Right lobe of liver (tissue), 6 donors: ENCODE measurements at regions not wholly inside any gene's neighbourhood (a gene's known extent, or its start where the extent isn't known, plus 50 kb on each side); places are given as distances from the start of the nearest gene placed in this dataset.

Source experiments
- ATAC-seq, 4 donors: fragments of 200-7000 bp; cut with Tn5 transposase; one replicate each; pipeline ENCODE4 v1.9.1; 2020; ENCODE audit warnings: mild to moderate bottlenecking in 4 of 4, moderate library complexity in 4 of 4
- DNase-seq, 3 donors: peaks; one replicate each; pipeline ENCODE4 v3.0.0-alpha.2; 2020
- H3K27ac ChIP-seq, 3 donors: fragments of 200-600 bp; one replicate each; pipeline ENCODE4 v1.8.0; 2022
- H3K27me3 ChIP-seq, 2 donors: fragments of 200-600 bp; one replicate each; pipeline ENCODE4 v1.8.0; 2022
- H3K36me3 ChIP-seq, 4 donors: fragments of 200-600 bp; sonication (generic) in 1 of 4; one replicate each; pipeline versions ENCODE4 v1.5.1 to v1.8.0; 2017 to 2022; ENCODE audit warnings: control low read depth in 1 of 4
- H3K4me1 ChIP-seq, 4 donors: fragments of 200-600 bp; sonication (generic) in 1 of 4; one replicate each; pipeline versions ENCODE4 v1.5.1 to v1.8.0; 2017 to 2022; ENCODE audit warnings: control low read depth in 1 of 4
- H3K4me3 ChIP-seq, 3 donors: fragments of 200-600 bp; one replicate each; pipeline ENCODE4 v1.8.0; 2022
- H3K9me3 ChIP-seq, 4 donors: fragments of 200-600 bp; sonication (generic) in 1 of 4; one replicate each; pipeline versions ENCODE4 v1.5.1 to v1.8.0; 2017 to 2022; ENCODE audit warnings: control low read depth in 1 of 4
- POLR2A ChIP-seq: fragments of 450-650 bp; IDR thresholded peaks from one replicate; pipeline ENCODE4 v1.6.1; 2017; ENCODE audit warnings: antibody characterized with exemption, mild to moderate bottlenecking
- WGBS: methylation state at CpG from one replicate; pipeline ENCODE4 v1.1.6; 2018; ENCODE audit warnings: low coverage, low lambda C conversion rate; ENCODE audit not compliant: insufficient coverage; ENCODE audit errors: missing lambda C conversion rate; 5-methylcytosine and 5-hydroxymethylcytosine counted together
- intact Hi-C, 2 donors: fragments of 100-400 bp; cut with DNase I; formaldehyde crosslinking; loops; one replicate each; pipeline versions ENCODE4 v1.11.2 to v1.14.1; 2022
- TF ChIP-seq, protein P1 (sequence below), 4 donors: fragments of 200-600 bp in 3 of 4; fragments of 450-650 bp in 1 of 4; IDR thresholded peaks; one replicate each; pipeline versions ENCODE4 v1.5.1 to v1.8.0; 2016 to 2022; ENCODE audit warnings: antibody characterized with exemption in 4 of 4, mild to moderate bottlenecking in 2 of 4
- donor health status: DM: no; HTN: yes; CAD: no.
- donor health status: DM: no; HTN: no; CAD: no.
- donor health status: DM: no; HTN: no; CAD: no.
- donor health status: DM: no; HTN: yes; CAD: no.
- donor health status: DM: no; HTN: yes; CAD: no.

GRCh38 chr11:109789901-109790300 lies 303.3 kb upstream of the ZC3H12C start:
- H3K4me3 ChIP-seq = no peak overlapping the region
- H3K36me3 ChIP-seq = no peaks in the 10 kb centered on the region
- no peaks in the 10 kb centered on the region for H3K27me3 ChIP-seq
- no peak for TF ChIP-seq POLR2A
- TF ChIP-seq, protein P1, sequence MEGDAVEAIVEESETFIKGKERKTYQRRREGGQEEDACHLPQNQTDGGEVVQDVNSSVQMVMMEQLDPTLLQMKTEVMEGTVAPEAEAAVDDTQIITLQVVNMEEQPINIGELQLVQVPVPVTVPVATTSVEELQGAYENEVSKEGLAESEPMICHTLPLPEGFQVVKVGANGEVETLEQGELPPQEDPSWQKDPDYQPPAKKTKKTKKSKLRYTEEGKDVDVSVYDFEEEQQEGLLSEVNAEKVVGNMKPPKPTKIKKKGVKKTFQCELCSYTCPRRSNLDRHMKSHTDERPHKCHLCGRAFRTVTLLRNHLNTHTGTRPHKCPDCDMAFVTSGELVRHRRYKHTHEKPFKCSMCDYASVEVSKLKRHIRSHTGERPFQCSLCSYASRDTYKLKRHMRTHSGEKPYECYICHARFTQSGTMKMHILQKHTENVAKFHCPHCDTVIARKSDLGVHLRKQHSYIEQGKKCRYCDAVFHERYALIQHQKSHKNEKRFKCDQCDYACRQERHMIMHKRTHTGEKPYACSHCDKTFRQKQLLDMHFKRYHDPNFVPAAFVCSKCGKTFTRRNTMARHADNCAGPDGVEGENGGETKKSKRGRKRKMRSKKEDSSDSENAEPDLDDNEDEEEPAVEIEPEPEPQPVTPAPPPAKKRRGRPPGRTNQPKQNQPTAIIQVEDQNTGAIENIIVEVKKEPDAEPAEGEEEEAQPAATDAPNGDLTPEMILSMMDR (IDR thresholded peaks at IDR 0.05) = no peak
- H3K9me3 ChIP-seq = no peaks in the 10 kb centered on the region
- H3K27ac ChIP-seq = no peak overlapping the region
- 31% methylated on average over 1 of the region's 1 CpG for WGBS
- no peaks in the 10 kb centered on the region for H3K4me1 ChIP-seq
- ATAC-seq = no peak
- no peak for DNase-seq
- intact Hi-C loops = no loop called here

GRCh38 chr11:109791337-109791736 lies 301.9 kb upstream of the ZC3H12C start:
- H3K27me3 ChIP-seq = no peaks in the 10 kb centered on the region
- DNase-seq (no peak), ATAC-seq (peak in 1 of 4 donors; percentile 24)
- H3K4me1 ChIP-seq = no peaks in the 10 kb centered on the region
- no peaks in the 10 kb centered on the region for H3K36me3 ChIP-seq
- H3K4me3 ChIP-seq = no peak overlapping the region
- intact Hi-C loops = no loop called here
- WGBS = 68% methylated on average over 2 of the region's 2 CpGs
- TF ChIP-seq, protein P1 (IDR thresholded peaks at IDR 0.05) = no peak
- TF ChIP-seq POLR2A = no peak
- no peak overlapping the region for H3K27ac ChIP-seq
- H3K9me3 ChIP-seq = no peaks in the 10 kb centered on the region

- Histone ChIP-seq H3K36me3 (no peaks in the 10 kb centered on the region), H3K9me3 (no peaks in the 10 kb centered on the region), H3K27ac (no peak overlapping the region), H3K4me3 (no peak overlapping the region), H3K27me3 (no peaks in the 10 kb centered on the region), H3K4me1 (no peaks in the 10 kb centered on the region)
- WGBS = 80% methylated on average over 3 of the region's 3 CpGs
- intact Hi-C loops = no loop called here
- DNase-seq = no peak
- ATAC-seq = no peak
- TF ChIP-seq, protein P1 (IDR thresholded peaks at IDR 0.05) = no peak
- no peak for TF ChIP-seq POLR2A
Observed at GRCh38 chr11:109794501-109794900, 298.7 kb upstream of the ZC3H12C start.

DNA sequence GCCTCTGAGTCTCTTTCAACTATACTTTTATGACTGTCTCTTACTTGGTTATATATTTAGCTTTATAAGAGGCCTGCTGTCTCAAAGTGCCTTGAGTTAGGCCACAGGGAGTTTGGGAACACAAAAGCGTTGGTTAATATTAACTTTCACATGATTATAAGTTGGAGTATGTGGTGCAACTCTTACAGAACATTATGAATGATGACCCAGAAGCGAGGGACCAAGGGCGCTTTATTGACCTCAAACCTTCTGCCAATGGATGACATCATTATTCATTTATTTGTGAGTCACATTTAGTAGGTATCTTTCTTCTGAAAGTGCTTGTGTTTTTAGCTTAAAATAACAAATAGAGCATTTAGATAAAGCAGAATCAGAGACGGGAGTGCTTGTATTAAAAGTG lies 298.0 kb upstream of the ZC3H12C start:
- DNase-seq (no peak), ATAC-seq (peak in 1 of 4 donors; percentile 83)
- Histone ChIP-seq H3K36me3 (no peaks in the 10 kb centered on the region), H3K4me1 (no peaks in the 10 kb centered on the region), H3K27ac (no peak overlapping the region), H3K4me3 (no peak overlapping the region), H3K9me3 (no peaks in the 10 kb centered on the region), H3K27me3 (no peaks in the 10 kb centered on the region)
- WGBS = 48% methylated on average over 4 of the region's 4 CpGs
- TF ChIP-seq, protein P1 (IDR thresholded peaks at IDR 0.05) = no peak
- no peak for TF ChIP-seq POLR2A
- intact Hi-C loops = no loop called here

DNA sequence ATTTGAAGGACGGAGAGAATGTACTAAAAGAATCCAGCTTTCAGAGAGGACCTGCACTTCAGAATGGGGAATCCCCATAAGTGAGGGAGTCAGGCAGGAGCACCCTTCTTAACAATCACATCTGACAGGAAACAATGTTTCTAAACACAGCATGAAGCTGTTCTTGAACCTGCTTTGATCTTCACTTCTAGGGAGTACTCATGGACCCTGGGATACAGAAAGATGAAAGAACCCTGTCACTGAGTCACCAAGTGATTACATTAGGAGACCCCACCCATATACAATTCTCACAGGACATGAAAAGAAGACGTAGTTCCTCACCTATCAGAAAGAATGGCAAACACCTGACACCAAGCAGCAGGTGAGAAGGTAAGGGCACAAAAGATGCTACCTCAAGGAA lies 296.9 kb upstream of the ZC3H12C start:
- ATAC-seq (no peak), DNase-seq (no peak)
- TF ChIP-seq, protein P1 (IDR thresholded peaks at IDR 0.05) = no peak
- no peak for TF ChIP-seq POLR2A
- intact Hi-C loops = no loop called here
- 56% methylated on average over 2 of the region's 2 CpGs for WGBS
- Histone ChIP-seq H3K4me1 (no peaks in the 10 kb centered on the region), H3K4me3 (no peak overlapping the region), H3K9me3 (no peaks in the 10 kb centered on the region), H3K27me3 (no peaks in the 10 kb centered on the region), H3K27ac (no peak overlapping the region), H3K36me3 (no peaks in the 10 kb centered on the region)
